Stomach (tissue), 8 donors: ENCODE measurements at regions not wholly inside any gene's neighbourhood (a gene's known extent, or its start where the extent isn't known, plus 50 kb on each side); places are given as distances from the start of the nearest gene placed in this dataset.

ENCODE experiments used
- DNase-seq, 2 donors: peaks; one replicate each; pipeline versions ENCODE4 v3.0.0 to v3.0.0-alpha.2; 2013 to 2019
- H3K27ac ChIP-seq, 5 donors: fragments of 200-600 bp in 4 of 5; sonication (generic) in 4 of 5; one replicate each; pipeline ENCODE4 v1.5.1; 2013 to 2019; ENCODE audit warnings: mild to moderate bottlenecking in 1 of 5, moderate library complexity in 1 of 5
- H3K27me3 ChIP-seq, 3 donors: fragments of 200-600 bp; sonication (generic); one replicate each; pipeline ENCODE4 v1.5.1; 2017 to 2019; ENCODE audit warnings: mixed run types in 1 of 3
- H3K36me3 ChIP-seq, 4 donors: fragments of 200-600 bp; sonication (generic); 1 replicate in 3 of 4; 2 replicates in 1 of 4; pipeline ENCODE4 v1.5.1; 2016 to 2019
- H3K4me1 ChIP-seq, 4 donors: fragments of 200-600 bp; sonication (generic); one replicate each; pipeline ENCODE4 v1.5.1; 2016 to 2019
- H3K4me3 ChIP-seq, 4 donors: fragments of 200-600 bp; sonication (generic) in 3 of 4; one replicate each; pipeline ENCODE4 v1.5.1; 2016 to 2019; ENCODE audit warnings: mild to moderate bottlenecking in 1 of 4
- H3K9me3 ChIP-seq, 4 donors: fragments of 200-600 bp; sonication (generic); one replicate each; pipeline ENCODE4 v1.5.1; 2016 to 2019
- CTCF ChIP-seq, 7 experiments: fragments of 450-650 bp in 4 of 7; fragments of 200-600 bp in 3 of 7; sonication (generic) in 3 of 7; IDR thresholded peaks; one replicate each; pipeline ENCODE4 v1.5.1; 2016 to 2019; ENCODE audit warnings: antibody characterized with exemption in 7 of 7, control low read depth in 2 of 7, mild to moderate bottlenecking in 1 of 7
- EP300 ChIP-seq: sonication (generic); formaldehyde crosslinking; IDR thresholded peaks from one replicate; pipeline ENCODE4 v1.6.1; 2017; ENCODE audit warnings: antibody characterized with exemption
- POLR2A ChIP-seq, 4 donors: fragments of 450-650 bp; IDR thresholded peaks; one replicate each; pipeline ENCODE4 v1.6.1; 2016; ENCODE audit warnings: antibody characterized with exemption in 4 of 4, control low read depth in 2 of 4, mild to moderate bottlenecking in 1 of 4, moderate library complexity in 1 of 4
- POLR2AphosphoS5 ChIP-seq, 3 donors: sonication (generic); formaldehyde crosslinking; IDR thresholded peaks; one replicate each; pipeline ENCODE4 v1.6.1; 2016; ENCODE audit warnings: antibody characterized with exemption in 3 of 3
- WGBS, 5 donors: extraction: QIAGEN DNeasy Blood & Tissue Kit in 3 of 5; methylation state at CpG; one replicate each; pipeline versions ENCODE4 v1.1.5 to v1.1.7; 2013 to 2018; 5-methylcytosine and 5-hydroxymethylcytosine counted together
- intact Hi-C: fragments of 100-400 bp; cut with DNase I; formaldehyde crosslinking; loops from one replicate; pipeline ENCODE4 v1.15.1; 2023; ENCODE audit warnings: low total_unique reads
- donor health status: healthy with polysubstance abuse.
- donor health status: Bipolar disorder and iron deficiency.
- donor health status: healthy.

GRCh38 chr5:178780581-178781498, 50.4 kb upstream of the ZNF354A start:
- no peak for DNase-seq
- WGBS, 5 donors = 73 to 80% (median 75%) methylated on average over 24 to 27 of the region's 27 CpGs
- Histone ChIP-seq H3K4me3 (no peak overlapping the region), H3K9me3 (no peaks in the 10 kb centered on the region), H3K36me3 (no peaks in the 10 kb centered on the region), H3K27ac (no peak overlapping the region), H3K27me3 (peaks cover 0 to 8% (median 0%) of the 10 kb centered on the region in 3 donors), H3K4me1 (no peaks in the 10 kb centered on the region)
- TF ChIP-seq EP300 (no peak), CTCF (IDR thresholded peaks at IDR 0.05) (no peak), POLR2AphosphoS5 (IDR thresholded peaks at IDR 0.05) (no peak), POLR2A (IDR thresholded peaks at IDR 0.05) (no peak)
- intact Hi-C loops = no loop called here
